ENCODE measurements at regions not wholly inside any gene's neighbourhood (a gene's known extent, or its start where the extent isn't known, plus 50 kb on each side); places are given as distances from the start of the nearest gene placed in this dataset.
"Not testable (repeated sequence)": the region's sequence is repeated elsewhere in the genome, so short reads cannot be mapped to it uniquely, and the experiment has no call there.

- not testable (repeated sequence) for H3K9me3 ChIP-seq (ENCODE audit: control insufficient read depth in 2 of 2, insufficient read depth in 1 of 2, low read depth in 1 of 2, low read length in 1 of 2); H3K27me3 ChIP-seq (ENCODE audit: control insufficient read depth in 1 of 2, insufficient read depth in 2 of 2, low read length in 2 of 2); H3K36me3 ChIP-seq (ENCODE audit: control insufficient read depth in 2 of 2, insufficient read depth in 2 of 2, low read length in 1 of 2); H3K27ac ChIP-seq (ENCODE audit: low read depth in 2 of 2, low read length in 1 of 2); H3K4me3 ChIP-seq (ENCODE audit: low read depth in 1 of 2, low read length in 2 of 2); H3K4me1 ChIP-seq (ENCODE audit: control insufficient read depth in 2 of 2, insufficient read depth in 2 of 2, low read length in 1 of 2)
- WGBS, 2 donors, result 29 to 63% methylated on average over 1 of the region's 1 CpG
These were observed 117.5 kb upstream of the SPATA31A3 start for GRCh38 chr9:67109859-67110258.

GRCh38 chr9:67106659-67107058, 114.3 kb upstream of the SPATA31A3 start:
- H3K36me3 ChIP-seq (ENCODE audit: control insufficient read depth in 2 of 2, insufficient read depth in 2 of 2, low read length in 1 of 2); H3K4me3 ChIP-seq (ENCODE audit: low read depth in 1 of 2, low read length in 2 of 2); H3K4me1 ChIP-seq (ENCODE audit: control insufficient read depth in 2 of 2, insufficient read depth in 2 of 2, low read length in 1 of 2); H3K27ac ChIP-seq (ENCODE audit: low read depth in 2 of 2, low read length in 1 of 2); H3K9me3 ChIP-seq (ENCODE audit: control insufficient read depth in 2 of 2, insufficient read depth in 1 of 2, low read depth in 1 of 2, low read length in 1 of 2); H3K27me3 ChIP-seq (ENCODE audit: control insufficient read depth in 1 of 2, insufficient read depth in 2 of 2, low read length in 2 of 2): not testable (repeated sequence)
- 43 to 58% methylated on average over 2 of the region's 3 CpGs for WGBS, 2 donors

GRCh38 chr9:67102506-67103276, 110.3 kb upstream of the SPATA31A3 start:
- not testable (repeated sequence) for H3K4me1 ChIP-seq (ENCODE audit: control insufficient read depth in 2 of 2, insufficient read depth in 2 of 2, low read length in 1 of 2); H3K27ac ChIP-seq (ENCODE audit: low read depth in 2 of 2, low read length in 1 of 2); H3K9me3 ChIP-seq (ENCODE audit: control insufficient read depth in 2 of 2, insufficient read depth in 1 of 2, low read depth in 1 of 2, low read length in 1 of 2); H3K4me3 ChIP-seq (ENCODE audit: low read depth in 1 of 2, low read length in 2 of 2); H3K36me3 ChIP-seq (ENCODE audit: control insufficient read depth in 2 of 2, insufficient read depth in 2 of 2, low read length in 1 of 2); H3K27me3 ChIP-seq (ENCODE audit: control insufficient read depth in 1 of 2, insufficient read depth in 2 of 2, low read length in 2 of 2)
- 31 to 39% methylated on average over 2 to 3 of the region's 5 CpGs for WGBS, 2 donors

- H3K4me3 ChIP-seq (ENCODE audit: low read depth in 1 of 2, low read length in 2 of 2); H3K36me3 ChIP-seq (ENCODE audit: control insufficient read depth in 2 of 2, insufficient read depth in 2 of 2, low read length in 1 of 2); H3K9me3 ChIP-seq (ENCODE audit: control insufficient read depth in 2 of 2, insufficient read depth in 1 of 2, low read depth in 1 of 2, low read length in 1 of 2); H3K4me1 ChIP-seq (ENCODE audit: control insufficient read depth in 2 of 2, insufficient read depth in 2 of 2, low read length in 1 of 2); H3K27ac ChIP-seq (ENCODE audit: low read depth in 2 of 2, low read length in 1 of 2); H3K27me3 ChIP-seq (ENCODE audit: control insufficient read depth in 1 of 2, insufficient read depth in 2 of 2, low read length in 2 of 2): not testable (repeated sequence)
- 78 to 81% methylated on average over 7 to 8 of the region's 8 CpGs for WGBS, 2 donors
These were observed 98.8 kb upstream of the SPATA31A3 start for GRCh38 chr9:67091104-67091503.

GRCh38 chr9:67086862-67087261, 94.5 kb upstream of the SPATA31A3 start:
- not testable (repeated sequence) for H3K27ac ChIP-seq (ENCODE audit: low read depth in 2 of 2, low read length in 1 of 2); H3K36me3 ChIP-seq (ENCODE audit: control insufficient read depth in 2 of 2, insufficient read depth in 2 of 2, low read length in 1 of 2); H3K9me3 ChIP-seq (ENCODE audit: control insufficient read depth in 2 of 2, insufficient read depth in 1 of 2, low read depth in 1 of 2, low read length in 1 of 2); H3K4me1 ChIP-seq (ENCODE audit: control insufficient read depth in 2 of 2, insufficient read depth in 2 of 2, low read length in 1 of 2); H3K4me3 ChIP-seq (ENCODE audit: low read depth in 1 of 2, low read length in 2 of 2); H3K27me3 ChIP-seq (ENCODE audit: control insufficient read depth in 1 of 2, insufficient read depth in 2 of 2, low read length in 2 of 2)
- WGBS, 2 donors, result 78 to 82% methylated on average over 1 of the region's 1 CpG

- not testable (repeated sequence) for H3K4me3 ChIP-seq (ENCODE audit: low read depth in 1 of 2, low read length in 2 of 2); H3K27me3 ChIP-seq (ENCODE audit: control insufficient read depth in 1 of 2, insufficient read depth in 2 of 2, low read length in 2 of 2); H3K9me3 ChIP-seq (ENCODE audit: control insufficient read depth in 2 of 2, insufficient read depth in 1 of 2, low read depth in 1 of 2, low read length in 1 of 2); H3K27ac ChIP-seq (ENCODE audit: low read depth in 2 of 2, low read length in 1 of 2); H3K4me1 ChIP-seq (ENCODE audit: control insufficient read depth in 2 of 2, insufficient read depth in 2 of 2, low read length in 1 of 2); H3K36me3 ChIP-seq (ENCODE audit: control insufficient read depth in 2 of 2, insufficient read depth in 2 of 2, low read length in 1 of 2)
- WGBS, 2 donors, result 48 to 75% methylated on average over 5 of the region's 5 CpGs
These were observed 73.8 kb upstream of the SPATA31A3 start for GRCh38 chr9:67066140-67066539.

GRCh38 chr9:67058898-67059715, 66.8 kb upstream of the SPATA31A3 start:
- Histone ChIP-seq H3K27ac (ENCODE audit: low read depth in 2 of 2, low read length in 1 of 2) (peak overlapping the region in 1 of 2 donors; percentile 42), H3K4me3 (ENCODE audit: low read depth in 1 of 2, low read length in 2 of 2) (peak overlapping the region in 1 of 2 donors; percentile 33)
- H3K9me3 ChIP-seq (ENCODE audit: control insufficient read depth in 2 of 2, insufficient read depth in 1 of 2, low read depth in 1 of 2, low read length in 1 of 2); H3K4me1 ChIP-seq (ENCODE audit: control insufficient read depth in 2 of 2, insufficient read depth in 2 of 2, low read length in 1 of 2); H3K36me3 ChIP-seq (ENCODE audit: control insufficient read depth in 2 of 2, insufficient read depth in 2 of 2, low read length in 1 of 2); H3K27me3 ChIP-seq (ENCODE audit: control insufficient read depth in 1 of 2, insufficient read depth in 2 of 2, low read length in 2 of 2): not testable (repeated sequence)
- WGBS, 2 donors, result 1% methylated on average over 9 to 50 of the region's 78 CpGs

Measured in esophagus (tissue), 2 donors.